IPS DF 4.7 (cell line): ENCODE measurements at regions not wholly inside any gene's neighbourhood (a gene's known extent, or its start where the extent isn't known, plus 50 kb on each side); places are given as distances from the start of the nearest gene placed in this dataset.
"Not testable (repeated sequence)": the region's sequence is repeated elsewhere in the genome, so short reads cannot be mapped to it uniquely, and the experiment has no call there.

Experiments used
- DNase-seq: peaks from one replicate; pipeline ENCODE4 v3.0.0-alpha.2; 2013; ENCODE audit warnings: low spot score; ENCODE audit errors: extremely low read depth

- DNase-seq = no peak
Observed at GRCh38 chr2:239661334-239662312, 260.8 kb upstream of the HDAC4 start.

DNA sequence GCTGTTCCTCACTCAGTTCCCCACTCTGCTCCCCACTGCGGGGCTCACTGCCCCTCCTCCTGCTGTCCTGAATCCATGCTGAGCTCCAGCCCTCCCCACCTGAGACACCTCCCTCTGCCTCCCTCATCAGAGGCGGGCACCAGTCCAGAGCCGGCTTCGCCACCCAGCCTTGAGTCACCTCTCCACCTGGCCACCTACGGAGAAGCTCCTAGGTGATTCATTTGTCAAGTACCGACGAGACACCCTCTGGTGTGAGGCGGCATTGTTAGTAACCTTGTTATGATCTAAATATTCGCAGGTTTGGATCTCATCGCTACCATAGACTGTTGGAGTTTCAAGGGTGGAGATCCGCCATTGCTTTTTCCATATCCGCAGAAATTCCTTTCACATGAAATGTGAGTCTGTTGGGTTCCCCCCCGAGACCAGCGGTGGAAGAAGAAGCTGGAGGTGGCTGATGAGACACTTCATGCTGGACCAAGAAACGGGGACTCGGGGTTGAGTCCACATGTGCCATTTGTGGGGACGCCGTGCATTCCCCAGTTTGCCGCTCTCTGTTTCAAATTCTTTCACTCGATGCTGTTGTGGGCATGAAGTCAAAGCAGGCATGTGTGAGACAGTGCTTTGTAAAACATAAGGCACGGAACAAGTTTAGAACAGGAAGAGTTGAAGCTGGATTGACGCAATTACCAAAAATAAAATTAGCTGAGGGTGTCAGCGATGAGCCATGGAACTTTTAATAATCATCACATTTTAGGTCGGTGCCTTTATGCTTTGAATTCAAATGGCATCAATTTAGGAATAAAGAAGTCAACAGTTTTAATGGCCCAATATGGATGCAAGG lies 259.8 kb upstream of the HDAC4 start:
- DNase-seq = no peak

- no peak for DNase-seq
Observed at GRCh38 chr2:239657992-239658391, 257.2 kb upstream of the HDAC4 start.

DNA sequence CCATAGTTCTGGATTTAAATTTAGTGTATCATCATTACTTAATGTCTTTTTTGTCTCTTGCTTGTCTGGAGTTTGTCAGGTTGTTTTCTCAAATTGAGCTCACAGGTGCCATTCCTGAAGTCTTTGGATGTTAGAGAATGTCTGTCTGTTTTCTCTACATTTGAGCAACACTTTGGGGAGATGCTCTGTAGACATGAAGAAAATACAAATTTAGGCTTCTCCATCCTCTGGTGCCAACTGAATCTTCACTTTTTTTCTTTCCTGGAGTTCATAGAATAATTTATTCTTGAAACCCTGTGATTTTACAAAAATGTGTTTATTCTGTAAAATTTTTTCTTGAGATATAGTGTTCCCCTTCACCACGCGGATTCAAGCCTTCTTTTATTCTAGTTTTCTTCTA lies 256.4 kb upstream of the HDAC4 start:
- DNase-seq = no peak

DNA sequence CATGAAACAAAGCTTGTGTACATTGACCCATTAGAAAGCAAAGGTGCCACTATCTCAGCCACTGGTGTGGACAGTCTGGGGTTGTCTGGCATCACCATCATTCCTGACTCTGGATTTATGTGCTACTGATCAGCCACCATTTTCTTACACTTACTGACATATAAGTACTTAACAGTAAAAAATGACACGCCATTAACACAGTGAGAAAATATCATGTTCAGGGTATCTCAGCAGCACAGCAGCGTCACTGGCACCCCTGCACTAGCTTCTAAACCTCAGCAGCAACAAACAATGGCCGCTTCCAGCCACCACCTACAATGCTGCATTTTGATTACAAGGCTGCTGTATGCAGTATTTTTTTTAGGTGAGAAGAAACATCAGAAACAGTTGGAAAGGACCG lies 253.4 kb upstream of the HDAC4 start:
- DNase-seq = no peak

- no peak for DNase-seq
Observed at GRCh38 chr2:239651859-239652258, 251.0 kb upstream of the HDAC4 start.

GRCh38 chr2:239650674-239651073 lies 249.9 kb upstream of the HDAC4 start:
- no peak for DNase-seq

GRCh38 chr2:239649309-239649708 lies 248.5 kb upstream of the HDAC4 start:
- no peak for DNase-seq

- DNase-seq = no peak
Observed at GRCh38 chr2:239648607-239649006, 247.8 kb upstream of the HDAC4 start.

- no peak for DNase-seq
Observed at GRCh38 chr2:239647052-239647819, 246.4 kb upstream of the HDAC4 start.

DNA sequence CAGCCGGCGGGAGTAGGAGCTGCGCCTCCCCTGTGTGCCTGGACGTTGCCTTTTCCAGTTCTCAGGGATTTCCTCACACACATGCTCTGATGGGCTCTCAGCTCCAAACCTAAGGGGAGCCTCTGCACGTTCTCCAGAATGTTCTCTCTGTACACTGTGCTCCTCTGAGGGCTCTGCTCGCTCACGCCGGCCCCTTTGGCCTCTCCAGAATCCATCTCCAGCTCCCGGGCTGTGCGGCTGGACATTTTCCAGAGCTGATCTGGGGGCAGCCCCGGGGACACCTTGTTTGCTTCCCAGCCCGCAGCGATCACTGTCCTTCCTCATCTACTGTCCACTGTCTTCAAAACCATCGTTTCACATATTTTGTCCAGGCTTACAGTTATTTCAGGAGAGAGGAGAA lies 245.4 kb upstream of the HDAC4 start:
- DNase-seq = no peak

- DNase-seq = not testable (repeated sequence)
Observed at GRCh38 chr2:239644594-239644993, 243.8 kb upstream of the HDAC4 start.

DNA sequence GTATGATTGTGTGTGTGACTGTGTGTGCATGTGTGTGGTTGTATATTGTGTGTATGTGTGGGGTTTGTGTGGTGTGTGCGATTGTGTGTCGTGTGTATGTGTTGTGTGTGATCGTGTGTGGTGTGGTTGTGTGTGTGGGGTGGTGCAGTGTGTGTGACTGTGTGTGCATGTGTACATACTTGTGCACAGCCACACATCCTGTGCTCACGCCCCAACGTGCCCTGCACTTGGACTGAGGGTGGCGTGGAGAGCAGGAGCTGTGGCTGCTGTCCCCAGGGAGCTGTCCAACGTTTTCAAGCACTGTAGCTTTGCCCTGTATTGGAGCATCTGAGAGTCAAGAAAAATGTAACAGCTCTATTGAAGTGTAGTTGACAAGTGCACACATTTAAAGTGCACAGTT lies 243.2 kb upstream of the HDAC4 start:
- DNase-seq = no peak

GRCh38 chr2:239642406-239643004 lies 241.7 kb upstream of the HDAC4 start:
- DNase-seq = no peak

GRCh38 chr2:239641904-239642303 lies 241.1 kb upstream of the HDAC4 start:
- DNase-seq = not testable (repeated sequence)

- no peak for DNase-seq
Observed at GRCh38 chr2:239640676-239641578, 240.1 kb upstream of the HDAC4 start.

GRCh38 chr2:239640210-239640609 lies 239.4 kb upstream of the HDAC4 start:
- no peak for DNase-seq

- no peak for DNase-seq
Observed at GRCh38 chr2:239639421-239640185, 238.8 kb upstream of the HDAC4 start.

DNA sequence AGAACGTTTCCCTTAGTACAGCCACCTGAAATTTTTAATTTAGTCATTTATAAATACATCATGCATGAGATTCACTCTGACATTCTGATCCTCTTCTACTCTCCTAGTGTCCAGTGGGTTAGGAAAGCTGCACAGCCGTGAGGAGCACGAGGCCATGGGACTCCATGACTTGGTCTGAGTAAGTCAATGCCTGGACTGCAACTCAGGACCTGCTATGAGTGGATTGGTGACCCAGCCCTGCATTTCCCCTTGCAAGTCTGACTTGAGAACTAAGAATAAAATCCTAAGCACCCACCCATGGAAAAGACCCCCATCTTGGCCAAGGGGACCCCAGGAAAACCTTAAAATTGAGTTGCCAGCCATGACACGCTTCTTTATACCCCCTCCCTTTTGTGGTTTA lies 237.6 kb upstream of the HDAC4 start:
- DNase-seq = no peak
